Dedifferentiated amniotic fluid mesenchymal stem cell (primary cell): ENCODE measurements at regions not wholly inside any gene's neighbourhood (a gene's known extent, or its start where the extent isn't known, plus 50 kb on each side); places are given as distances from the start of the nearest gene placed in this dataset.

ENCODE experiments used
- DNase-seq: peaks from one replicate; pipeline ENCODE4 v3.0.0-alpha.2; 2016; ENCODE audit errors: extremely low spot score

- no peak for DNase-seq
These were observed 179.6 kb upstream of the PHYHIPL start for GRCh38 chr10:58996866-58997265.

DNA sequence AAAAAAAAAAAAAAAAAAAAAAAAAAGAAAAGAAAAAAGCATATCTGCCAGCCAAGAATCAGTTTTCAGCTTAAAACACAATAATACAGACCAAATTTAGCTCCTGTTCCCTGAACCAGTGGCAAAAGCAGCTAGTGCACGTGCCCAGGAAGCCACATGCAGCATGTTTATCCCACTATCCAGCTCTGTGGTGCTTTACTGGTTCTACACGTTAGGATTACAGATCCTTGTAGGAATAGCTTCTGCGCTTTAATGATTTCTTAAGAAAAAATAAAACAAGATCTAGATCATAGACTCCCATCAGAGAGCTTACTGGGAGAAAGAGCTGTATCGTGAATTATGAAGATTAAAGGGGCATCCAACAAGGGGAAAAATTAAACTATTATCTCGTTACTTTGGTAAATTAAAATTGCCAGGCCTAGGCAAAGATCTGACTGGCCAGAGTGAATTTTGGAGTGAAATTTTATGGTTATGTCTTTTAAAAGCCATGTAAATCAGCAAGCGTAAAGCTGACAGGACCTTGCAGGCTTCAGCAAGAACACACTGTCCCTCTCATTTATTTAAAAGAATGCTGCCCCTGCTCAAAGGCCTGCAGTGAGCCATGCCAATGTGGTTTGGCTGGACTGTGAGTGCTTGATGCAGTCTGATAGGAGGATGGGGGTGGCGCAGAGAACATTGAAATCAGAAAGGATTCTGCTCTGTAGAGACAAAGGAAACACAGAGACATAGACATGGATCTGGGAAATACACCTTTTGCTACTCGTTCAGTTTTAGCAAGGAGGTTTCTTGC lies 177.3 kb upstream of the PHYHIPL start:
- DNase-seq, result no peak

- no peak for DNase-seq
These were observed 176.1 kb upstream of the PHYHIPL start for GRCh38 chr10:59000162-59000825.

GRCh38 chr10:59002011-59002410 lies 174.4 kb upstream of the PHYHIPL start:
- no peak for DNase-seq

DNA sequence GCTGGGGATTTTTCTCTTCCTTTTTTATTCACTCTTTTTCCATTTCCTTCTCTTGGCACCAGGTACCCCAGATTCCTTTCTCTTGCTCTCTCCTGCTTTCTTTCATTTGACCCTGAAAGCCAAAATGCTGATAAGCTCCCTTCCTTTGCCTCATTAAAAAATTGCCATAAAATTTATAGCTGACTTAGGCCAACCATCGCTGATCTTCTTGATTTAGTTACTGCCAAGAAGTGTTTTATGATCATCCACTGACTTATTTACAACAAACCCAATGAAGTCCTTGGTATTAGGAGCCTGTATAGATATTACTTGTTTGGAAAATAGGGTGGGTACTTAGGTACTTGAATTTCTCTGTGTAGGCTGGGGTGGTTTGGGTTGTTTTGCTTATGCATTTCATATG lies 173.2 kb upstream of the PHYHIPL start:
- no peak for DNase-seq

GRCh38 chr10:59004392-59004791 lies 172.1 kb upstream of the PHYHIPL start:
- DNase-seq, result no peak

- DNase-seq, result peak; percentile 81
These were observed 169.7 kb upstream of the PHYHIPL start for GRCh38 chr10:59006511-59007306.

DNA sequence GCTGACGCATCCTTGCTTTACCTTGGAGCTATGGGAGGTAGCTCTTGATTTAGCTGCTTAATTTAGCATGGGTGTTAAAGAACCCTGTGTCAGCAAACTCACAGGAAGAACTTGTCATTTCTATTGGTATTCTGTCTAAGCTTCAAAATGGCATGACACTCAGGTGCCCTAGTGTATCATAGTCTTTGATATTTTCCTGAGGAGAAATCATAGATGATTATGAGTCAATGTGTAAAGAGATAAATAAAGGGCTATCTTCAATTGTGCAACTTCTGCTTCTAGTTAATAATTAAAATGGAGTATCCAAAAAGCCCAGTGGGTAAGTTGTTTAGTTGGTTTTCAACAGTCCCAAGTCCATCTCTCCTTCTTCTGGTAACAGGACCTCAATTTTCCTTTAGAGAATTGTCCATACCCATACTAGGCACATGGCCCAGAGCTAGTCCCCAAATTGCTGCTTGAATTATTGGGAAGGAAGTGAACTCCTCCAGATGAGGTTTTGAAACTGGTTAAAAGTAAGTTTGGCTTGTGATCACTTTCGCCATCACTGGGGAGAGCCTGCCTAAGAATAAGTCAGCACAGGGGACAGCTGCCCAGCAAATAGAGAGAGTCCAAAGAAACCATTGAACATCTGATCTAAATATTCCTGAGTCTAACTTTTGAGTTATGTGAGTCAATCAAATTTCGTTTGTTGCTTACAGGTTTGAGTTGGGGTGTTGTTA lies 169.0 kb upstream of the PHYHIPL start:
- DNase-seq, result no peak

DNA sequence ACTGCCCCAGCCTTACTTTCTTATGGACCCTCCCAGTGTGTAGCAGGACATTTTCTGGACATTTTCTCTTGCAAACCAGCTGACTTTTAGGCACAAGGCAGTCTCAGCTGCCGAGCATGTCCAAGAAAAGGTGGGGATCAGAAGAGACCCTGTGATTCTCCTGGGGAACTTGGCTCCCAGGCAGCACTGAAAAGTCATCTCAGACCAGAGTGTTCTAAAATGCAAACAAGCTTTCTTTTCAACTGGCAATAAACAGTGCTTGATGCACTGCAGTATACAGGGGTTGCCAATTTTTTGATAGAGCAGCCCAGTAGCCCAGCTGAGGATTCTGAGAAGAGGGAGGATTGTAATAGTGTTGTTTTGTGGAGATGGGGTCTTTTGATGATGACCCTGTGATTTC lies 168.0 kb upstream of the PHYHIPL start:
- DNase-seq, result no peak

GRCh38 chr10:59011972-59012632 lies 164.3 kb upstream of the PHYHIPL start:
- no peak for DNase-seq

GRCh38 chr10:59012839-59013238 lies 163.6 kb upstream of the PHYHIPL start:
- DNase-seq, result no peak

GRCh38 chr10:59016043-59016442 lies 160.4 kb upstream of the PHYHIPL start:
- DNase-seq, result no peak

GRCh38 chr10:59018977-59019376 lies 157.5 kb upstream of the PHYHIPL start:
- DNase-seq, result no peak

DNA sequence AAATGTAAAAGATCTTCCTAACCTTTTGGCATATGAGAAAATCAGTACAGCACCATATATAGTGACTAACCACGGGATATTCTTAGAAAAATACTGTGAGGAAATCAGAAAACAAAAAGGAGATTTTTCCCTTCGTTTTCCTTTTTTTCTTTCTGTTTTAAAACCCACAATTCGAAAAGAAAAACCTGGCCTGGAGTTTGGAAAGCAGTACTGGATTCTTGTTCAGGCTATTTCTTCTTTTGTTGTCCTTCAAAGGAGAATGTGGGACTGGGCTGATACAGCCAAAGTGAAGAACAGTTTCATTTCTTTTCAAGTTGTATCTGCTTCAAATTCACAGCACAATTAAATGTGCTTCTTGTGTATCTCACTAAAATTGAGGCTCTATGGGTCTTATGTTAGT lies 156.8 kb upstream of the PHYHIPL start:
- DNase-seq, result no peak

GRCh38 chr10:59020502-59020901 lies 155.9 kb upstream of the PHYHIPL start:
- DNase-seq, result no peak

DNA sequence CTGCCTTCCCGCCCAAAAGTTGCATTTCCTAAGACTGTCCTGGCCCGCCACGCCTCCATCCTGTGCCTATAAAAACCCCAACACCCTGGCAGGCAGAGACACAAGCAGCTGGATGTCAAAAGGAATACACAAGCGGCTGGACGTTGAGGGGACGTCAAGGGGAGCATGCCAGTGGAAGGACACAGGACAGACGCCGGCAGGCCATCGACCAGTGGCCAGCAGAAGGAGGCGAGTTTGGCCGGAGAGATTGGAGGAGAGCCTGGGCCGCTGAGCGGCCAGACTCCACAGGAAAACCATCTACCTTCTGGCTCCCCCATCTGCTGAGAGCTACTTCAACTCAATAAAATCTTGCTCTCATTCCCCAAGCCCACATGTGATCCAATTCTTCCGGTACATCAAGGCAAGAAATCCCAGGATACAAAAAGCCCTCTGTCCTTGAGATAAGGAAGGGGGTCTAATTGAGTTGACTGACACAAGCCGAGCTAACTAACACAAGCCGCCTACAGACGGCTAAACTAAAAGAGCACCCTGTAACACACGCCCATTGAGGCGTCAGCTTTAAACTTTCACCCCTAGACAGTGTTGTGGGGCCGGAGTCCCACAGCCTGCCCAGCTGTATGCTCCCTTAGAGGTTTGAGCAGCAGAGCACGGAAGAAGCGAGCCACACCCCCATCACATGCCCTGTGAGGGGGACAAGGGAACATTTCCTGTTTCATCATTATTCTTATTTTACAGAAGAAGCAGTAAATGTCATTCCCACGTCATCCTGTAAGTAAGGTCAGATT lies 150.3 kb upstream of the PHYHIPL start:
- no peak for DNase-seq

DNA sequence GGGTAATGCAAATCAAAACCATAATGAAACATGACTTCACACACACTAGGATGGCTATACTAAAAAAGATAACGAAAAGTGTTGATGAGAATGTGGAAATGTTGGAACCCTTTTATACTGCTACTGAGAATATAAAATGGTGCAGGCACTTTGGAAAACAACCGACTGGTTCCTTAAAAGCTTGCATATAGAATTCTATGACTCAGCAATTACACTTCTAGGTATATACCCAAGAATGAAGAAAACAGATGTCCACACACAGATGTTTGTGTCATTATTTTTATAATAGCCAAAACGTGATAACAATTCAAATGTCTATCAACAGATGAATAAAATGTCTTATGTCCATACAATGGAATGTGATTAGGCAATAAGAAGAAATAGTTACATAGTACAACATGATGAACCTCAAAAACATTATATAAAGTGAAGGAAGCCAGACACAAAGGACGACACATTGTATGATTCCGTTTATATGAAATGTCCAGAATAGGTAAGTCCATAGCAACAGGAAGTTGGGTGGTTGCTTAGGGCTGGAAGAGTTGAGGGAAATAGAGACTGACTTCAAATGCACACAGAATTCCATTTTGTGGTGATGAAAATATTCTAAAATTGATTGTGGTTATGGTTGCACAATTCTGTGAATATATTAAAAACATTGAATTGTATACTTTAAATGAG lies 148.3 kb upstream of the PHYHIPL start:
- DNase-seq, result peak; percentile 63

GRCh38 chr10:59033622-59034021 lies 142.8 kb upstream of the PHYHIPL start:
- DNase-seq, result no peak

- no peak for DNase-seq
These were observed 140.0 kb upstream of the PHYHIPL start for GRCh38 chr10:59036311-59037017.
